Spleen (tissue), 7 donors: ENCODE measurements at regions not wholly inside any gene's neighbourhood (a gene's known extent, or its start where the extent isn't known, plus 50 kb on each side); places are given as distances from the start of the nearest gene placed in this dataset.

Experiments used
- CTCF ChIP-seq, 11 experiments: fragments of 200-600 bp in 7 of 11; fragments of 450-650 bp in 4 of 11; sonication (generic) in 4 of 11; IDR thresholded peaks in 8 of 11; conservative IDR thresholded peaks in 3 of 11; 1 replicate in 7 of 11; 2 replicates in 4 of 11; pipeline versions ENCODE4 v1.4.0 to v1.8.0; 2016 to 2021; ENCODE audit warnings: antibody characterized with exemption in 11 of 11, inconsistent platforms in 4 of 11, mild to moderate bottlenecking in 1 of 11
- POLR2A ChIP-seq, 3 donors: fragments of 450-650 bp; IDR thresholded peaks; one replicate each; pipeline ENCODE4 v1.5.1; 2017; ENCODE audit warnings: antibody characterized with exemption in 3 of 3, mild to moderate bottlenecking in 1 of 3
- POLR2AphosphoS5 ChIP-seq, 3 donors: sonication (generic); formaldehyde crosslinking; IDR thresholded peaks; one replicate each; pipeline ENCODE4 v1.5.1; 2017; ENCODE audit warnings: antibody characterized with exemption in 3 of 3
- donor health status: DM: no; HTN: no; CAD: no; lungs with moderate emphysema.
- donor health status: DM: no; HTN: no; CAD: no.
- donor health status: DM: no; HTN: no; CAD: no.

DNA sequence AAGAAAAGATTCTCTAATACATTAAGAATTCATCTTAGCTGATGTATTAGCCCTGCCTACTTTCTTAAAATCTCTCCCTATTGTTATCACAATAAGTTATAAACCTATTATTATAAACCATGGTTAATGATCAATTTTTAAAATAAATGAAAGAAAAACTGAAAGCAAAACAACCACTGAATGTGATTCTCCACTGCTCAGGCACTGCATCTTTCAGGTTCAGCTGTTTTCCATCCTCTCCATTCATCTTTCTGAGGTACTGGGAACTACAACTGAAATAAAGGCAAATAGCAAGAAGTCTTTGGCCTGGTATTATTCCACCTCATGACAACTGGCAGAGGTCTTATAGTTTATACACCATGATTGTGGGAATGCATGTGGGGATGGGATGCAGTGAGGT, 798.9 kb upstream of the AADAT start:
- TF ChIP-seq CTCF (IDR thresholded peaks at IDR 0.05 in 8 of 11, conservative IDR thresholded peaks at IDR 0.05 in 3 of 11): no peak
- no peak for TF ChIP-seq POLR2A (IDR thresholded peaks at IDR 0.05)
- no peak for TF ChIP-seq POLR2AphosphoS5 (IDR thresholded peaks at IDR 0.05)
